Activated effector memory CD4-positive, alpha-beta T cell treated with anti-CD3 and anti-CD28 coated beads, Interleukin-2, amount 50 U/mL, for 16 hours (primary cell): ENCODE measurements at regions not wholly inside any gene's neighbourhood (a gene's known extent, or its start where the extent isn't known, plus 50 kb on each side); places are given as distances from the start of the nearest gene placed in this dataset.

Experiments used
- DNase-seq: peaks from one replicate; pipeline ENCODE4 v3.0.0-alpha.2; 2020

DNA sequence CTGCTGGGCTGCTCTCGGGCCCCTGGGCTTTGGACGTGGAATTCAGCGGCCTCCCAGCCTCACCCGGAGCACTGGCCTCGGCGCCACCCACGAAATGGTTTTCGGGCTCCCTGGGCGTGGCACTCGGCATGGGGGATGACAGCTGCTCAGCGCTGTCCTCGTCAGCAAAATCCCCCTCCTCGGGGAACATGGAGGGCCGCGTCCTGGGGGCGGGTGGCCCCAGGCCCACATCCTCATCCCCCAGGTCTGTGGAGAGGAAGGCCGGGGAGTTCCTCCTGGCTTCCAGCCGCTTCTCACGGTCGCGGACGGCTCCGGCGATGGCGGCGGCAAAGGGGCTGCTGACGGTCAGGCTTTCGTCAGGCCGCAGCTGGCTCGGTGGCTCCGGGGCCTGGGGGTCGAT lies 88.4 kb downstream of the CTTN start:
- no peak for DNase-seq

GRCh38 chr11:70487160-70487559 lies 88.8 kb downstream of the CTTN start:
- DNase-seq: no peak

- DNase-seq: no peak
Measured at GRCh38 chr11:70487756-70488155, 89.4 kb downstream of the CTTN start.

GRCh38 chr11:70488171-70488703 lies 89.9 kb downstream of the CTTN start:
- DNase-seq: no peak

GRCh38 chr11:70489276-70489675 lies 90.9 kb downstream of the CTTN start:
- no peak for DNase-seq

- DNase-seq: no peak
Measured at GRCh38 chr11:70490208-70490607, 91.9 kb downstream of the CTTN start.

DNA sequence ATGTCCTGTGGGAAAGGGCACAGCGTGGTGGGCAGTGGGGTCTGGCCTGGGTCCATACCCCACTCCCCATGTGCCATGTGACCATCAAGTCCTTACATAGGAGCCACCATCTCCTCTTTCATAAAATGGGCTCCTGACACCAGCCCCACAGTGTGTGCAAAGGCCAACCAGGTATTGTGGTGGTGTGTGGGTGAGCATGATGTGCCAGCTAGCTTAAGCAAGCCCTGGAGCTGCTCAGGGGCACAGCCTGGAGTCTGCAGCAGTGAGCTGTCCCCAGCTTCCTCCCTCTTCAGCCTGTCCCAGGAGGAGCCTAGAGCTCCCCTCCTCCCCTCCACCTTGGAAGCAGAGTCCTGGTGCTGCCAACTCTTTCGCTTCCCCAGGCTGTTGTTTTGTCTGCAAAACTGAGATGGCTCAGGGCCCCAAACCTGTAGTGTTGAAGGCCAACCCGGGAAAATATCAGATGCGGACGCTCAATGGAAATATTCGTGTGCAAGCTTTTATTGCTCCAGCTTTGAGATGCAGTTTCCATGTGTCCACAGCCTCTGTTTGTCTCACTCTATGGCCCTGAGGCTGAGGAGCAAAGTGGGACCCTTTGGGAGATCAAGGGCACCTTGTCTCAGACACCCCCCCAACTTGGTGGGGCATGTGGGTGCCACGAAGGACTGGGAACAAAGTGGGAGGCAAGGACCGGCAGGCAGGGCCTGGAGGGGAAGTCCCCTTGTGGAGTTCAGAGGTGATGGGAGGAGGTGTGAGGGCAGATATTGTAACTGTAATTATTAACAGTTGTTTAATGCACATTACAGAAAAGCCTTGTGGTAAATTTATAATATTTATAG lies 92.6 kb downstream of the CTTN start:
- no peak for DNase-seq

- DNase-seq: peak; percentile 44
Measured at GRCh38 chr11:70491696-70492472, 93.6 kb downstream of the CTTN start.

GRCh38 chr11:70493089-70493474 lies 94.8 kb downstream of the CTTN start:
- no peak for DNase-seq

DNA sequence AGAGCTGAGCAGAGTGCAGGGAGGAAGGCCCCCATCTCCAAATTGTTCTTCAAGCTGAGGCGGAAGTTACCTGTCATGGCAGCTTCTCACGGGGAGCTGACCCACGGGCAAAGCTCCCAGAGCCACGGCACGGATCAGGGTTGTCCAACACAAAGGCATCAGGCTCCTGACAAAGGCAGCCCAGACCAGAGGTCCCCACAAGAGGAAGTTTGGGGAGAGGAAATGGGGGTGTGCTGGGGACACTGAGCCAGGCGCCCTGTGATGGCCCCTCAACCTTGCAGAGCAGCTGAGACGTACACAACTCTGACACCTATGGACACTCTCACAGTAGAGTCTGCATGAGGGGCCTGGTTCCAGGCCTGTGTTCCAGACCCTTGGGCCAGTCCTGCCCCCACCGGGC lies 95.6 kb downstream of the CTTN start:
- no peak for DNase-seq

- DNase-seq: no peak
Measured at GRCh38 chr11:70494559-70495350, 96.4 kb downstream of the CTTN start.

DNA sequence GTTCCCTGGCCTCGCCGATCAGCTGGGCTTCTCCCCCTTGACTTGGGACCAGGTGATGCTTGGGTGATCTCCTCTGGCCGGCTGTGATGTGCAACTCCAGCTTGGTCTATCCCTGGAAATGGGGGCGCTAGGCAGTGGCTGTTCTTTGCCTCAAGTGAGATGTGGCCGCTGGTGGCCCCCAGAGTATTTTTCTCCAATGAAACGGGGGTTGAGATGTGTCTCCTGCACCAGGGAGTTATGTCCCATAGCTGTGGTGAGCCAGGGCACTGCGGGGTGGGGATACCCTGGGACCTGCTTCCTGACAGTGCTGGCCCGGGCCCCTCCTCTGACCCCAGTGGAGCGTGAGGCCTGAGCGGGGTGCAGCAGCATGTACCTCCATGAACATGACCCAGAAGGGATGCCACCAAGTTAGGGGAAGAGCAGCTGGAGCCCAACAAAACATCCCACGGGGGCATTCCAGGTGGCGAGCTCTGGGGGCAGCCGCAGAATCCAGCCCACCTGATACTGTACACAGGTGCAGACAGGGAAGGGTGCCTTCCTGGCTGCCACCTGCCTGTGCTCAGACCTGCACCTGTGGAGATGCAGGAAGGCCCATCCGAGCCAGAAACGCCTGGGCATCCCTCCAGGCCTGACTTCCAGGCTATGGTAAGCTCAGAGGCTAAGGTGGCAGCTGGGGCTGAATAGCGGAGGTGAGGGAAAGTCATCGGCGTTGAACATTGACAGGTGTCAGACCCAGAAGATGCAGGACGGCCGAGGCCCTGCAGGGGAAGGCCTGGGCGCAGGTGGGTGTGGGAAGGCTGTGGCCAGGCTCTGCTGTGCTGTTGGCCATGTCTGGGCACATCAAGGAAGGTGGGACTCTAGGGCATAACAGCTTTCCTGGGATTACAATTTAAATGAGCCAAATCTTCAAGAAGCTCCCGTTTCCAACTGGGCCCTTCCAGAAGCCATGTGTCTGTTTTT lies 97.3 kb downstream of the CTTN start:
- DNase-seq: no peak

DNA sequence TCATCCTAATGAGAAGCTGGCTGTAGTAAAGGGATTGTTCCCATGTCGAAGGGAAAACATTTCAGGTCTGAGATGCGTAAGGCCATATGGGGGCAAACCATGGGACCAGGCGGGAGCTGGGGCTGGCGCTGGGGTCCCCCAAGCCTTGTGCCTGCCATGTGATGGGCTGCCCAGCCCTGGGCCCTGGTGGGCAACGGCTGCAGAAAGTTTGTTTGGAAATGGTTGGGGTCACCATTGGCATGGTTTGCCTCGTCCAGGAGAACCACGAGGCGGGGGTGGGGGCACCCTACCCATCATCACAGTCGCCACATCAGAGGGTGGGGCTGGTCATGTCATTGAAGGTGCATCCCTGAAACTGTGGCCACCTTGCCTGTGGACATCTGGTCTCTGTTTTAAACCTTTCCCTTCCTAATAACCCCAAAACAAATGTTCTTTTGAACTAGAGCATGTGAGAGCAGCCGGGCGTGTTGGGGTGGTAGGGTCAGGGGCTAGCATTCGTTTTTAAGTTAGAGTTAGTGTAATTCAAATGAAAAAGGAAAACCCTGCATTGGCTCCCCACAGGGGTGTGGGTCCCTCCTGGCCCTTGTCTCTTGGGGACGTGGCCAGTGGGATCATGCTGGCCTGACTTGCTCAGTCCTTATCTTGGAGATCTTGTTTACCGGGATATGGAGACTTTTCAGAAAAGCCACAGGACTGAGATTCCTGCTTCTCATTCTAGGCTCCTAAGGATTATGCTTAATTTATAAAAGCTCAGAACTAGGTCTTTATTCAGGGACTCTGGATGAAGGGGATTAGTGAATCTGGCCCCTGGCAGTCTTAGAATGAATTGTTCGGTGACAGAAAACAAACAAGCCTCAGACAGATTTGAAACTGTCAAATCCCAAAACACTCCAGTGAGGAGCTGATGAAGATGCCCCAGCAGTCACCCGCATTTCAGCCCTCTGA lies 98.5 kb downstream of the CTTN start:
- no peak for DNase-seq

GRCh38 chr11:70497536-70498075 lies 99.3 kb downstream of the CTTN start:
- no peak for DNase-seq

- DNase-seq: no peak
Measured at GRCh38 chr11:70498171-70498571, 99.8 kb downstream of the CTTN start.

DNA sequence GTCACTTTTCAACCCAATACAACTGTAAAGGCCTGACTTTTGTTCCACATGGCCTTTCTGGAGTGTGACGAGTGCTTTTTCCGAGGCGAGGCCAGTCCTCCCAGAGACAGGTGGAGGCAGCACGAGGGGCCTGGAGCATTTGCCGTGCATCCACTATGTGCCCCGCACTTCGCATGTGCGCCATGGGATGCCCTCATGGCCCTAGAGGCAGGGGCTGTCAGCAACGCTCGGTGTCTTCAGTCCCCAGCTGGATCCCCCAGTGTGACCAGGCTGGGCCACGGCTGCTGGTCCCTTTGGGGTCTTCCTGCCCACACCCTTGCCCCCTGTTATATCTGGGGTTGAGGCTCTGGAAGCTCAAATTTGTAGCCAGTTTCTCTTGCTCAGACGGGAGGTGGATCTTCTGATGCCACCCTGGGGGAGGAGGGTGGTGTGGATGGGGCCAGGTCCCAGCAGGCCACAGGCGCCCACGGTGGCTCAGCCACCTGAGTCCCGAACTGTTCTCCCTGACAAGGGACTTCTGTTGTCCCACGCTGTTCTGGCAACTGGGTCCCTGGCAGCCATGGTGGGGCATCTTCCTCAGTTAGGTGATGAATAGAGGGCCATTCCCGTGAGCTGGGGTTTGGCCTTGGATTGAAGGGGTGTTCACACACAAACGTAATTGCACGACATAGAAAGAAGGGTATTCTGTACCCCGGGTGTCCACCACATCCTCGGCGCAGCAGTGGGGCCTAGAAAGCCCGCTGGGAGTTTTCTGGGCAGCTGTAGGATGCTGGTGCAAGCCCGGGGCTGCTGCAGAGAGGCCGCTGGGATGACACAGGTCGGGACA lies 100.9 kb downstream of the CTTN start:
- DNase-seq: no peak

DNA sequence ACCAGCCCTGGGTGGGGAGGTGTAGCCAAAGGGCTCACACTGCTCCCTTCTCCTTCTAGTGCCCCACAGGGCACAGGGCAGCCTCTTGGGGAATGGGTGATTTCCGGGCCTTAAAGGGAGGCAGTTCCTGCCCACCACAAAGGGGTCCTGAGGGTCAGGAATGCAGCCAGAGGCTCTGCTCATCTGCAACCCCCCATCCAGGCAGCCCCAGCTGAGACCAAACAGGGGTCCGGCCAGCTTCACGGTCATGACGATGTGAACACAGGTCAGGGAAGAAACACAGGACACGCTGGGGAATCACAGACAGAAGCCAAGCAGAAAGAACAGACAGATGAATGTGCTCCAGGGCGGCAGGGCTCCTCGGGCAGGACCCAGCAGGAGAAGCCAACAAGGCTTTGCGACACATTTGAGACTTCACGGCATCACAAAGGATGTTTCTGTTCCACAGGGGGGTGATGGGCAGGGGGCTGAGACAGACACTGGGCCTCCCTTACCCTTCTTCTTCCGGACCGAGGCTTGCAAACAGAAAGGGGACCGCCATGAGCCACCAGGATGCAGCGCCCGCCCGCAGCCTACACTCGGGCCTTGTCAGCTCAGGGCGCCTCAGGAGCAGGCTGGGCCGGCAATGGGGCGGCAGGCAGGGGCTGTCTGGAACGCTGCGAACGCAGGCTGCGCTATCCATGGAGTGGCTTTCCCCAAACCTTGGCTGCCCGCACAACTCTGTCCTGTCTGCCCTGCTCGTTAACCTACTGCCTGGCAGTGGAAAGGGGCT lies 101.9 kb downstream of the CTTN start:
- no peak for DNase-seq

DNA sequence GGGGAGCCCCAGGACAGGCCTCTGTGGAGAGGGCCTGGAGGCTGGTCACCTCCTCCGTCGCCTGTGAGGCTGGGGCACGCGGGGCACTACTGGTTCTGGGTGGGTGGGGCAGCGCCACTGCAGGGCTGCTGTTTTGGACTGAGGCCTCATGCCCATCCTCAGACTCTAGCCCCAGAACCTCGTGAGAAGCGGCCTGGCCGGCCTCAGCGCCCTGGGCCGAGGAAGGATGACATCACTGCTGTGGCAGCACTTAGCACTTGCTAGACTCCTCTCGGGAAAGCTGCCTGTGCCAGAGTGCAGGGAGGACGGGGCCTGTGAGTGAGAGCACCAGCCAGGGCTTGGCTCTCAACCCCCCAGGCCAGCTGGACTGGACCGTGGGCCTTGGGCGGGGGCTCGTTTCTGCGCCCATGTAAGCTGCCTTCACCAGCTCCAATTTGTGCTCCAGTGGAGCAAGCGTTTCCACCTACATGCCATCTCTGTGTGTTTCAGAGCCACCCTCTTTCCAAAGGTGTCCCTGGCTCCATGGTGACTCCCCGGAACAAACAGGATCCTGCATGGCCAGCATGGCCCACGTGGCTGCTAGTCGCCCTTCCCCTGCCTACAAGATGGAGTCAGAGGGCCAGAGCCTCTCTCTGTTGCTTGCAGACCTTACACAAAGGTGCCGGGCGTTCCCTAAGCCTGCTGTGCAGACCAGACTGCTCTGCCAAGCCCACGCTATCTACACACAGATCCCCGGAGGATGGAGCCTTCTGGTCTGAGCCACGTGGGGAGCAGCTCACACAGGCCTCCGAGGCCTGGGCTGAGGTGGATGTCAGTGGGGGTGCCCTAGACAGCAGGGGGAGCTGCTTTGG lies 102.9 kb downstream of the CTTN start:
- no peak for DNase-seq
